Islet of Langerhans (tissue), 1 donor: ENCODE measurements at regions not wholly inside any gene's neighbourhood (a gene's known extent, or its start where the extent isn't known, plus 50 kb on each side); places are given as distances from the start of the nearest gene placed in this dataset.
"Not testable (repeated sequence)": the region's sequence is repeated elsewhere in the genome, so short reads cannot be mapped to it uniquely, and the experiment has no call there.

Experiments
- FAIRE-seq: peaks from one replicate; lab custom pipeline; 2011; peaks lifted over from hg19 to GRCh38; lab: Jason Lieb, UNC

- no peak for FAIRE-seq
These were observed 85.2 kb downstream of the POLR1F start for GRCh38 chr7:19623676-19624075.

GRCh38 chr7:19621740-19622139, 87.1 kb downstream of the POLR1F start:
- FAIRE-seq = no peak

GRCh38 chr7:19620470-19620869, 88.4 kb downstream of the POLR1F start:
- no peak for FAIRE-seq

- FAIRE-seq = no peak
These were observed 89.7 kb downstream of the POLR1F start for GRCh38 chr7:19619122-19619521.

- no peak for FAIRE-seq
These were observed 90.9 kb downstream of the POLR1F start for GRCh38 chr7:19617901-19618300.

- FAIRE-seq = no peak
These were observed 98.5 kb downstream of the POLR1F start for GRCh38 chr7:19610194-19610943.

GRCh38 chr7:19589446-19589845, 119.4 kb downstream of the POLR1F start:
- no peak for FAIRE-seq

- FAIRE-seq = no peak
These were observed 121.5 kb downstream of the POLR1F start for GRCh38 chr7:19587291-19587690.

GRCh38 chr7:19585761-19586160, 123.1 kb downstream of the POLR1F start:
- no peak for FAIRE-seq

GRCh38 chr7:19575909-19576557, 132.8 kb downstream of the POLR1F start:
- no peak for FAIRE-seq

GRCh38 chr7:19574131-19574530, 134.7 kb downstream of the POLR1F start:
- no peak for FAIRE-seq

GRCh38 chr7:19572566-19572965, 136.3 kb downstream of the POLR1F start:
- FAIRE-seq = no peak

- no peak for FAIRE-seq
These were observed 141.8 kb downstream of the POLR1F start for GRCh38 chr7:19567011-19567410.

- no peak for FAIRE-seq
These were observed 143.2 kb downstream of the POLR1F start for GRCh38 chr7:19565602-19566001.

- no peak for FAIRE-seq
These were observed 147.6 kb downstream of the POLR1F start for GRCh38 chr7:19561121-19561805.

- FAIRE-seq = no peak
These were observed 148.5 kb downstream of the POLR1F start for GRCh38 chr7:19560111-19560883.

GRCh38 chr7:19558527-19558926, 150.3 kb downstream of the POLR1F start:
- FAIRE-seq = no peak

GRCh38 chr7:19557726-19558465, 150.9 kb downstream of the POLR1F start:
- FAIRE-seq = no peak

GRCh38 chr7:19554581-19554980, 154.3 kb downstream of the POLR1F start:
- no peak for FAIRE-seq

- FAIRE-seq = no peak
These were observed 156.3 kb downstream of the POLR1F start for GRCh38 chr7:19552576-19552975.

- not testable (repeated sequence) for FAIRE-seq
These were observed 159.6 kb downstream of the POLR1F start for GRCh38 chr7:19549246-19549645.

- no peak for FAIRE-seq
These were observed 170.9 kb downstream of the POLR1F start for GRCh38 chr7:19537942-19538401.
